GM12874 (cell line): ENCODE measurements at regions not wholly inside any gene's neighbourhood (a gene's known extent, or its start where the extent isn't known, plus 50 kb on each side); places are given as distances from the start of the nearest gene placed in this dataset.

Source experiments
- CTCF ChIP-seq: IDR thresholded peaks from 2 replicates; pipeline ENCODE4 v1.5.1; 2011; ENCODE audit warnings: low read depth, mild to moderate bottlenecking, control low read depth, low read length, moderate library complexity; ENCODE audit not compliant: insufficient read depth

GRCh38 chr6:166777096-166777630 lies 150.1 kb upstream of the RPS6KA2 start:
- TF ChIP-seq CTCF = no peak

GRCh38 chr6:166776571-166776970 lies 149.5 kb upstream of the RPS6KA2 start:
- no peak for TF ChIP-seq CTCF

- no peak for TF ChIP-seq CTCF
These were observed 148.8 kb upstream of the RPS6KA2 start for GRCh38 chr6:166775923-166776220.

GRCh38 chr6:166775180-166775922 lies 148.3 kb upstream of the RPS6KA2 start:
- TF ChIP-seq CTCF = peak; percentile 81

GRCh38 chr6:166774770-166775169 lies 147.7 kb upstream of the RPS6KA2 start:
- no peak for TF ChIP-seq CTCF

GRCh38 chr6:166774292-166774691 lies 147.2 kb upstream of the RPS6KA2 start:
- no peak for TF ChIP-seq CTCF

GRCh38 chr6:166772518-166772917 lies 145.5 kb upstream of the RPS6KA2 start:
- peak; percentile 27; the same call in 1 of the 2 replicates for TF ChIP-seq CTCF
